IgD-negative memory B cell (primary cell): ENCODE measurements at regions not wholly inside any gene's neighbourhood (a gene's known extent, or its start where the extent isn't known, plus 50 kb on each side); places are given as distances from the start of the nearest gene placed in this dataset.
"Not testable (repeated sequence)": the region's sequence is repeated elsewhere in the genome, so short reads cannot be mapped to it uniquely, and the experiment has no call there.

Experiments used
- H3K27ac Mint-ChIP-seq, 3 donors: one replicate each; pipeline ENCODE4 v1.8.0; 2020 to 2022; ENCODE audit warnings: mild to moderate bottlenecking in 3 of 3, mixed read lengths in 3 of 3, moderate library complexity in 1 of 3
- H3K27me3 Mint-ChIP-seq: one replicate; pipeline ENCODE4 v1.8.0; 2021; ENCODE audit warnings: mixed read lengths
- H3K36me3 Mint-ChIP-seq: one replicate; pipeline ENCODE4 v1.8.0; 2020; ENCODE audit warnings: mild to moderate bottlenecking, mixed read lengths
- H3K4me1 Mint-ChIP-seq, 3 donors: one replicate each; pipeline ENCODE4 v1.8.0; 2020 to 2022; ENCODE audit warnings: mixed read lengths in 3 of 3, mild to moderate bottlenecking in 1 of 3
- H3K4me3 Mint-ChIP-seq, 4 donors: one replicate each; pipeline ENCODE4 v1.8.0; 2020 to 2022; ENCODE audit warnings: mild to moderate bottlenecking in 4 of 4, mixed read lengths in 4 of 4, moderate library complexity in 3 of 4
- H3K9me3 Mint-ChIP-seq, 3 donors: one replicate each; pipeline ENCODE4 v1.8.0; 2020 to 2021; ENCODE audit warnings: mixed read lengths in 3 of 3, mild to moderate bottlenecking in 1 of 3

- Mint-ChIP-seq H3K4me1 (no peaks in the 10 kb centered on the region), H3K9me3 (peaks cover 0 to 3% (median 1%) of the 10 kb centered on the region in 3 donors), H3K27me3 (no peaks in the 10 kb centered on the region), H3K27ac (no peak overlapping the region), H3K36me3 (no peaks in the 10 kb centered on the region), H3K4me3 (no peak overlapping the region)
Observed at GRCh38 chr7:86089455-86089854, 554.3 kb upstream of the GRM3 start.

GRCh38 chr7:86064572-86064971 is 579.1 kb upstream of the GRM3 start:
- not testable (repeated sequence) for H3K27ac Mint-ChIP-seq, H3K4me3 Mint-ChIP-seq, H3K36me3 Mint-ChIP-seq, H3K4me1 Mint-ChIP-seq, H3K27me3 Mint-ChIP-seq, H3K9me3 Mint-ChIP-seq

- Mint-ChIP-seq H3K36me3 (no peaks in the 10 kb centered on the region), H3K4me1 (no peaks in the 10 kb centered on the region)
Observed at GRCh38 chr7:86058649-86059048, 585.1 kb upstream of the GRM3 start.

GRCh38 chr7:86050918-86051317 is 592.8 kb upstream of the GRM3 start:
- H3K4me3 Mint-ChIP-seq: no peak overlapping the region
- no peaks in the 10 kb centered on the region for H3K27me3 Mint-ChIP-seq
- H3K9me3 Mint-ChIP-seq: peaks cover 5 to 15% (median 10%) of the 10 kb centered on the region in 3 donors
- no peak overlapping the region for H3K27ac Mint-ChIP-seq
- no peaks in the 10 kb centered on the region for H3K4me1 Mint-ChIP-seq
- no peaks in the 10 kb centered on the region for H3K36me3 Mint-ChIP-seq

More at GRCh38 chr7:86058649-86059048, 585.1 kb upstream of the GRM3 start:
- no peaks in the 10 kb centered on the region for H3K27me3 Mint-ChIP-seq
- H3K4me3 Mint-ChIP-seq: no peak overlapping the region
- H3K9me3 Mint-ChIP-seq: peaks cover 8 to 28% (median 15%) of the 10 kb centered on the region in 3 donors
- H3K27ac Mint-ChIP-seq: no peak overlapping the region

- no peaks in the 10 kb centered on the region for H3K27me3 Mint-ChIP-seq
- H3K4me3 Mint-ChIP-seq: no peak overlapping the region
- peaks cover 0 to 10% (median 5%) of the 10 kb centered on the region in 3 donors for H3K9me3 Mint-ChIP-seq
- H3K4me1 Mint-ChIP-seq: no peaks in the 10 kb centered on the region
- H3K36me3 Mint-ChIP-seq: no peaks in the 10 kb centered on the region
- no peak overlapping the region for H3K27ac Mint-ChIP-seq
Observed at GRCh38 chr7:86049910-86050309, 593.8 kb upstream of the GRM3 start.

GRCh38 chr7:86045197-86045596 is 598.5 kb upstream of the GRM3 start:
- H3K4me1 Mint-ChIP-seq, H3K27me3 Mint-ChIP-seq, H3K27ac Mint-ChIP-seq, H3K9me3 Mint-ChIP-seq, H3K36me3 Mint-ChIP-seq, H3K4me3 Mint-ChIP-seq: not testable (repeated sequence)

- H3K4me1 Mint-ChIP-seq: no peaks in the 10 kb centered on the region
- H3K27ac Mint-ChIP-seq: no peak overlapping the region
- no peak overlapping the region for H3K4me3 Mint-ChIP-seq
- no peaks in the 10 kb centered on the region for H3K36me3 Mint-ChIP-seq
- H3K9me3 Mint-ChIP-seq: peaks cover 2 to 9% (median 3%) of the 10 kb centered on the region in 3 donors
- H3K27me3 Mint-ChIP-seq: no peaks in the 10 kb centered on the region
Observed at GRCh38 chr7:86025807-86026206, 617.9 kb upstream of the GRM3 start.

- H3K4me3 Mint-ChIP-seq: no peak overlapping the region
- H3K4me1 Mint-ChIP-seq: no peaks in the 10 kb centered on the region
- no peak overlapping the region for H3K27ac Mint-ChIP-seq
- no peaks in the 10 kb centered on the region for H3K27me3 Mint-ChIP-seq
- H3K9me3 Mint-ChIP-seq: peaks cover 0 to 1% (median 0%) of the 10 kb centered on the region in 3 donors
- no peaks in the 10 kb centered on the region for H3K36me3 Mint-ChIP-seq
Observed at GRCh38 chr7:86013662-86014061, 630.0 kb upstream of the GRM3 start.

GRCh38 chr7:86012971-86013370 is 630.7 kb upstream of the GRM3 start:
- H3K27ac Mint-ChIP-seq: no peak overlapping the region
- H3K4me3 Mint-ChIP-seq: no peak overlapping the region
- no peaks in the 10 kb centered on the region for H3K4me1 Mint-ChIP-seq
- peaks cover 0 to 1% (median 0%) of the 10 kb centered on the region in 3 donors for H3K9me3 Mint-ChIP-seq
- H3K36me3 Mint-ChIP-seq: peaks cover 2% of the 10 kb centered on the region
- no peaks in the 10 kb centered on the region for H3K27me3 Mint-ChIP-seq

- H3K9me3 Mint-ChIP-seq: peaks cover 0 to 2% (median 0%) of the 10 kb centered on the region in 3 donors
- no peak overlapping the region for H3K27ac Mint-ChIP-seq
- H3K27me3 Mint-ChIP-seq: no peaks in the 10 kb centered on the region
Observed at GRCh38 chr7:86008898-86009297, 634.8 kb upstream of the GRM3 start.

GRCh38 chr7:86006909-86007308 is 636.8 kb upstream of the GRM3 start:
- Mint-ChIP-seq H3K4me3 (no peak overlapping the region), H3K27ac (peak overlapping the region in 1 of 3 donors; percentile 60), H3K36me3 (peaks cover 2% of the 10 kb centered on the region), H3K27me3 (no peaks in the 10 kb centered on the region), H3K9me3 (peaks cover 0 to 13% (median 2%) of the 10 kb centered on the region in 3 donors), H3K4me1 (no peaks in the 10 kb centered on the region)

More at GRCh38 chr7:86008898-86009297, 634.8 kb upstream of the GRM3 start:
- Mint-ChIP-seq H3K4me3 (no peak overlapping the region), H3K4me1 (no peaks in the 10 kb centered on the region), H3K36me3 (peaks cover 2% of the 10 kb centered on the region)

- H3K9me3 Mint-ChIP-seq: peaks cover 2 to 29% (median 3%) of the 10 kb centered on the region in 3 donors
Observed at GRCh38 chr7:86002858-86003257, 640.9 kb upstream of the GRM3 start.

GRCh38 chr7:85997515-85997914 is 646.2 kb upstream of the GRM3 start:
- H3K4me1 Mint-ChIP-seq: no peaks in the 10 kb centered on the region
- no peak overlapping the region for H3K4me3 Mint-ChIP-seq
- H3K27ac Mint-ChIP-seq: no peak overlapping the region
- peaks cover 6 to 31% (median 7%) of the 10 kb centered on the region in 3 donors for H3K9me3 Mint-ChIP-seq
- H3K27me3 Mint-ChIP-seq: no peaks in the 10 kb centered on the region
- H3K36me3 Mint-ChIP-seq: no peaks in the 10 kb centered on the region

More at GRCh38 chr7:86002858-86003257, 640.9 kb upstream of the GRM3 start:
- no peak overlapping the region for H3K27ac Mint-ChIP-seq
- no peaks in the 10 kb centered on the region for H3K36me3 Mint-ChIP-seq
- H3K4me1 Mint-ChIP-seq: no peaks in the 10 kb centered on the region
- no peak overlapping the region for H3K4me3 Mint-ChIP-seq
- no peaks in the 10 kb centered on the region for H3K27me3 Mint-ChIP-seq

GRCh38 chr7:85995101-85995500 is 648.6 kb upstream of the GRM3 start:
- Mint-ChIP-seq H3K27ac (no peak overlapping the region), H3K27me3 (no peaks in the 10 kb centered on the region), H3K36me3 (no peaks in the 10 kb centered on the region), H3K4me3 (no peak overlapping the region), H3K4me1 (no peaks in the 10 kb centered on the region), H3K9me3 (peaks cover 4 to 14% (median 7%) of the 10 kb centered on the region in 3 donors)

GRCh38 chr7:85980740-85981139 is 663.0 kb upstream of the GRM3 start:
- Mint-ChIP-seq H3K9me3 (peaks cover 1 to 6% (median 5%) of the 10 kb centered on the region in 3 donors), H3K4me3 (no peak overlapping the region), H3K4me1 (no peaks in the 10 kb centered on the region), H3K27ac (no peak overlapping the region), H3K27me3 (no peaks in the 10 kb centered on the region), H3K36me3 (no peaks in the 10 kb centered on the region)

GRCh38 chr7:85974176-85974575 is 669.5 kb upstream of the GRM3 start:
- Mint-ChIP-seq H3K27ac (no peak overlapping the region), H3K4me1 (peaks cover 0 to 2% (median 0%) of the 10 kb centered on the region in 3 donors), H3K36me3 (no peaks in the 10 kb centered on the region), H3K27me3 (no peaks in the 10 kb centered on the region), H3K9me3 (peaks cover 0 to 8% (median 0%) of the 10 kb centered on the region in 3 donors), H3K4me3 (no peak overlapping the region)
